GM23248 (cell line): ENCODE measurements at regions not wholly inside any gene's neighbourhood (a gene's known extent, or its start where the extent isn't known, plus 50 kb on each side); places are given as distances from the start of the nearest gene placed in this dataset.

Experiments
- DNase-seq: peaks from one replicate; pipeline ENCODE4 v3.0.0-alpha.2; 2015
- H2AFZ ChIP-seq: fragments of 200-600 bp; sonication (generic); 2 replicates; pipeline ENCODE4 v1.6.1; 2016; ENCODE audit warnings: antibody characterized with exemption
- H3F3A ChIP-seq: fragments of 200-600 bp; sonication (generic); 2 replicates; pipeline ENCODE4 v1.6.1; 2016; ENCODE audit warnings: mild to moderate bottlenecking, antibody characterized with exemption, mixed run types; ENCODE audit not compliant: insufficient read depth
- H3K27ac ChIP-seq: fragments of 200-600 bp; sonication (generic); 2 replicates; pipeline ENCODE4 v1.5.1; 2016; ENCODE audit warnings: mild to moderate bottlenecking
- H3K27me3 ChIP-seq: fragments of 200-600 bp; sonication (generic); replicated peaks from 2 replicates; pipeline ENCODE4 v1.6.1; 2016; ENCODE audit warnings: mild to moderate bottlenecking; ENCODE audit not compliant: insufficient read depth
- H3K36me3 ChIP-seq: fragments of 200-600 bp; sonication (generic); 2 replicates; pipeline ENCODE4 v1.6.1; 2016; ENCODE audit warnings: low read depth, mild to moderate bottlenecking
- H3K4me1 ChIP-seq: fragments of 200-600 bp; sonication (generic); 2 replicates; pipeline ENCODE4 v1.6.1; 2016; ENCODE audit warnings: mild to moderate bottlenecking; ENCODE audit not compliant: insufficient read depth
- H3K4me2 ChIP-seq: fragments of 200-600 bp; sonication (generic); one replicate; pipeline ENCODE4 v1.6.1; 2016; ENCODE audit warnings: mild to moderate bottlenecking; ENCODE audit not compliant: unreplicated experiment
- H3K4me3 ChIP-seq: fragments of 200-600 bp; sonication (generic); 2 replicates; pipeline ENCODE4 v1.5.1; 2016; ENCODE audit warnings: mild to moderate bottlenecking
- H3K79me2 ChIP-seq: fragments of 200-600 bp; sonication (generic); 2 replicates; pipeline ENCODE4 v1.6.1; 2016; ENCODE audit warnings: mild to moderate bottlenecking; ENCODE audit not compliant: insufficient read depth
- H3K9ac ChIP-seq: fragments of 200-600 bp; sonication (generic); 2 replicates; pipeline ENCODE4 v1.6.1; 2016; ENCODE audit warnings: mild to moderate bottlenecking
- H3K9me2 ChIP-seq: fragments of 200-600 bp; sonication (generic); 2 replicates; pipeline ENCODE4 v1.6.1; 2016; ENCODE audit warnings: mixed run types, mild to moderate bottlenecking, moderate library complexity; ENCODE audit not compliant: insufficient read depth
- H3K9me3 ChIP-seq: fragments of 200-600 bp; sonication (generic); one replicate; pipeline ENCODE4 v1.6.1; 2017; ENCODE audit warnings: low read depth
- H4K20me1 ChIP-seq: fragments of 200-600 bp; sonication (generic); 2 replicates; pipeline ENCODE4 v1.6.0; 2016; ENCODE audit not compliant: insufficient read depth
- EZH2 ChIP-seq: fragments of 200-600 bp; sonication (generic); IDR thresholded peaks from 2 replicates; pipeline ENCODE4 v1.6.1; 2018; ENCODE audit warnings: antibody characterized with exemption, mild to moderate bottlenecking; ENCODE audit not compliant: insufficient read depth, poor library complexity, severe bottlenecking
- EZH2phosphoT487 ChIP-seq: fragments of 200-600 bp; sonication (generic); IDR thresholded peaks from 2 replicates; pipeline ENCODE4 v1.6.1; 2018; ENCODE audit warnings: antibody characterized with exemption, moderate library complexity, mild to moderate bottlenecking, low read depth; ENCODE audit not compliant: insufficient read depth
- whole genome bisulfite sequencing, 2 experiments: methylation state at CpG; one replicate each; pipeline ENCODE4 v1.1.6; 2015 to 2017; ENCODE audit warnings: low lambda C conversion rate in 2 of 2, low coverage in 1 of 2; ENCODE audit errors: missing lambda C conversion rate in 2 of 2; 5-methylcytosine and 5-hydroxymethylcytosine counted together
- in situ Hi-C: fragments of 300-500 bp; cut with MboI; formaldehyde crosslinking; loops from 2 replicates; pipeline ENCODE4 v1.15.0; 2020

GRCh38 chr15:37682304-37682703, 252.1 kb upstream of the TMCO5A start:
- Histone ChIP-seq H3K9ac (no peak overlapping the region), H3K4me1 (no peaks in the 10 kb centered on the region), H3K4me3 (no peak overlapping the region), H4K20me1 (no peaks in the 10 kb centered on the region), H3K27ac (no peak overlapping the region), H3K4me2 (no peak overlapping the region), H3K27me3 (no peaks in the 10 kb centered on the region), H3K36me3 (no peaks in the 10 kb centered on the region), H3K79me2 (no peaks in the 10 kb centered on the region), H3F3A (no peaks in the 10 kb centered on the region), H3K9me3 (no peaks in the 10 kb centered on the region), H2AFZ (no peak overlapping the region), H3K9me2 (no peaks in the 10 kb centered on the region)
- 19 to 27% methylated on average over 4 of the region's 4 CpGs for WGBS, 2 experiments
- in situ Hi-C loops = no loop called here
- DNase-seq = peak; percentile 32
- no peak for TF ChIP-seq EZH2phosphoT487
- TF ChIP-seq EZH2 = no peak

DNA sequence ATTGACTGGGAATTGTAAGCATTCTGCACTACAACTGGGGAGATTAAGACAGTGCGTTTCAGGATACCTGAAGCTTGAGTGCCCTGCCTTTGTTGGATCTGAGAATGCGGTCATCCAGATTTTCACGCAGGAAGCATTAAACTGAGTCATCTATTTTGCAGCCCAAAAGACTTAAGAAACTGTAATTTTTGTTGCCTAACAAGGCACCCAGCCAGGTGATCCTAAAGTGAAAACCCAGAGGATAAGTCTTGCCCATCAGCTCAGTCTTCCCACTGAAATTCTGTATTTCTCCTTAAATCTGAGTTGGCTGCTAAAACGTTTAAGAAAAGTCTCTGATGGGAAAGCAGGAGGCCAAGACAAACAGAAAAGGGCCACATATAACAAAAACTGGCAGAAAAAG, 242.5 kb upstream of the TMCO5A start:
- H3K9me2 ChIP-seq = no peaks in the 10 kb centered on the region
- no peak overlapping the region for H3K27ac ChIP-seq
- 0 out of 2 replicates have a peak, but pooled peaks cover 18% of the 10 kb centered on the region for H3K27me3 ChIP-seq
- no peaks in the 10 kb centered on the region for H3K36me3 ChIP-seq
- H3K9me3 ChIP-seq = no peaks in the 10 kb centered on the region
- H3K9ac ChIP-seq = no peak overlapping the region
- H3K4me3 ChIP-seq = no peak overlapping the region
- no peaks in the 10 kb centered on the region for H4K20me1 ChIP-seq
- H3F3A ChIP-seq = no peaks in the 10 kb centered on the region; the same call in 1 of the 2 replicates
- H2AFZ ChIP-seq = no peak overlapping the region
- H3K4me1 ChIP-seq = peaks cover 9% of the 10 kb centered on the region; the same call in 1 of the 2 replicates
- H3K4me2 ChIP-seq = no peak overlapping the region
- no peak for DNase-seq
- no peaks in the 10 kb centered on the region for H3K79me2 ChIP-seq
- in situ Hi-C loops = no loop called here
- TF ChIP-seq EZH2phosphoT487 (no peak), EZH2 (no peak)
- WGBS, 2 experiments = 53 to 60% methylated on average over 4 of the region's 4 CpGs

GRCh38 chr15:37693926-37694325, 240.5 kb upstream of the TMCO5A start:
- H3K9me2 ChIP-seq = no peaks in the 10 kb centered on the region
- H3K79me2 ChIP-seq = no peaks in the 10 kb centered on the region
- H4K20me1 ChIP-seq = no peaks in the 10 kb centered on the region
- DNase-seq = no peak
- H2AFZ ChIP-seq = no peak overlapping the region
- no peak overlapping the region for H3K9ac ChIP-seq
- 44 to 48% methylated on average over 3 of the region's 3 CpGs for WGBS, 2 experiments
- H3K27ac ChIP-seq = no peak overlapping the region
- peak overlapping the region; percentile 17 for H3K4me2 ChIP-seq
- H3K4me3 ChIP-seq = no peak overlapping the region
- no peaks in the 10 kb centered on the region for H3K36me3 ChIP-seq
- 0 out of 2 replicates have a peak, but pooled peaks cover 18% of the 10 kb centered on the region for H3K27me3 ChIP-seq
- no peaks in the 10 kb centered on the region; the same call in 1 of the 2 replicates for H3F3A ChIP-seq
- in situ Hi-C loops = no loop called here
- H3K4me1 ChIP-seq = peaks cover 9% of the 10 kb centered on the region; the same call in 1 of the 2 replicates
- H3K9me3 ChIP-seq = no peaks in the 10 kb centered on the region
- no peak for TF ChIP-seq EZH2phosphoT487
- no peak for TF ChIP-seq EZH2

- peak overlapping the region; percentile 29 for H3K4me2 ChIP-seq
- H3K27ac ChIP-seq = no peak overlapping the region
- H3K9me2 ChIP-seq = no peaks in the 10 kb centered on the region
- H2AFZ ChIP-seq = no peak overlapping the region
- peak; percentile 61 for DNase-seq
- no peak overlapping the region for H3K4me3 ChIP-seq
- H3K9ac ChIP-seq = no peak overlapping the region
- no peaks in the 10 kb centered on the region for H3K79me2 ChIP-seq
- 0 out of 2 replicates have a peak, but pooled peaks cover 12% of the 10 kb centered on the region for H3K27me3 ChIP-seq
- H3K36me3 ChIP-seq = no peaks in the 10 kb centered on the region
- in situ Hi-C loops = no loop called here
- H3K4me1 ChIP-seq = peaks cover 9% of the 10 kb centered on the region; the same call in 1 of the 2 replicates
- no peaks in the 10 kb centered on the region for H4K20me1 ChIP-seq
- no peaks in the 10 kb centered on the region for H3K9me3 ChIP-seq
- TF ChIP-seq EZH2phosphoT487 (no peak), EZH2 (no peak)
- H3F3A ChIP-seq = no peaks in the 10 kb centered on the region; the same call in 1 of the 2 replicates
Measured at GRCh38 chr15:37695719-37696118, 238.7 kb upstream of the TMCO5A start.

DNA sequence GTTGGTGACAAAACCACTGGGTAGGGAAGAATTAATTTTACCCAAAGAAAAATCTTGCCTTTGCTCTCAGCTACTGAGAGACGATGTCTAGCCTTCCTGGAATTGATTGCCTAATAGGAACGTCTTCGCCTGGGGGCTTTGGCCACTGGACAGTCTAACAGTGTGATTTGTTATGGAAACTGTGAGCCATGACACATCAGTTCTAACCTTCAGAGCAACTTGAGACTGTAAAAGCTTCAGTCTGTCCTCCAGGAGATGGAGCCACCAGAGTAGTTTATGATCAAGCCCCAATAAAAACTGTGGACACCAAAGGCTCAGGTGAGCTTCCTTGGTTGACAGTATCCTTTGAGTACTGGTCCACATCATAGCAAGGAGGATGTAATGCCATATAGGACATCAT, 235.8 kb upstream of the TMCO5A start:
- 30 to 42% methylated on average over 3 of the region's 3 CpGs for WGBS, 2 experiments
- no peak for TF ChIP-seq EZH2phosphoT487
- no peak for TF ChIP-seq EZH2
- no peaks in the 10 kb centered on the region for H3K9me3 ChIP-seq
- H3K9me2 ChIP-seq = no peaks in the 10 kb centered on the region
- no peak overlapping the region for H3K4me2 ChIP-seq
- no peak overlapping the region for H3K27ac ChIP-seq
- H3K4me1 ChIP-seq = peaks cover 9% of the 10 kb centered on the region; the same call in 1 of the 2 replicates
- no peaks in the 10 kb centered on the region for H3K36me3 ChIP-seq
- no peak overlapping the region for H3K4me3 ChIP-seq
- H3K79me2 ChIP-seq = no peaks in the 10 kb centered on the region
- H3K9ac ChIP-seq = no peak overlapping the region
- peak; percentile 31 for DNase-seq
- no peaks in the 10 kb centered on the region for H4K20me1 ChIP-seq
- no peaks in the 10 kb centered on the region; the same call in 1 of the 2 replicates for H3F3A ChIP-seq
- no peaks in the 10 kb centered on the region for H3K27me3 ChIP-seq
- in situ Hi-C loops = no loop called here
- H2AFZ ChIP-seq = no peak overlapping the region
